ENCODE measurements at regions not wholly inside any gene's neighbourhood (a gene's known extent, or its start where the extent isn't known, plus 50 kb on each side); places are given as distances from the start of the nearest gene placed in this dataset.

DNA sequence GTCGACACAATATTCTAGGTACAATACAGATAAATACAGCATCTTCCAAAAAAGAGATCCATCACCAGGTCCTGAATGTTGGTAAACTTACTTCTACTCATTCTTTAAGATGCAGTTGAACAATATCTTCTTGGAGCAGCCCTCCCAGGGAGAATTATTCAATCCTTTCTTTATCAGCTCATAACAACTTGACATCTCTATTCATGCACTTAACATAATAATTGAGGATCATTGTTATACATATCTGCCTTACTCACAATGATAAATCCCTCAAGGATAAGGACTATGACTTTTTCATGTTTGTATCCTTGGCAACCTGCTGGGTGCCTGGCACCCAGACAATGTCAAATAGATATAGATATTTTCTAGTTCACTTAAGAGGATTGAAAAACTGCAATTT lies 219.5 kb downstream of the POU4F1 start:
- Mint-ChIP-seq H3K4me3 (ENCODE audit: unreplicated experiment) (no peak overlapping the region), H3K27ac (ENCODE audit: unreplicated experiment) (no peak overlapping the region), H3K4me1 (ENCODE audit: low read depth, unreplicated experiment) (no peaks in the 10 kb centered on the region), H3K36me3 (ENCODE audit: insufficient read depth, unreplicated experiment) (no peaks in the 10 kb centered on the region), H3K9me3 (ENCODE audit: unreplicated experiment) (no peaks in the 10 kb centered on the region), H3K27me3 (ENCODE audit: insufficient read depth, unreplicated experiment) (peaks cover 5% of the 10 kb centered on the region)
- intact Hi-C loops (cut with micrococcal nuclease; ENCODE audit: unreplicated experiment) = no loop called here
- no peaks in the 10 kb centered on the region for H3K4me1 ChIP-seq
- no peaks in the 10 kb centered on the region; the same call in 1 of the 2 replicates for H3K27me3 ChIP-seq (replicated peaks; ENCODE audit: control insufficient read depth, insufficient read depth, low read length)
- ChIA-PET POLR2A (no interaction called here), CTCF (no interaction called here)
- no peak overlapping the region for H3K4me3 ChIP-seq (ENCODE audit: low read depth, low read length)
- TF ChIP-seq, protein P1, sequence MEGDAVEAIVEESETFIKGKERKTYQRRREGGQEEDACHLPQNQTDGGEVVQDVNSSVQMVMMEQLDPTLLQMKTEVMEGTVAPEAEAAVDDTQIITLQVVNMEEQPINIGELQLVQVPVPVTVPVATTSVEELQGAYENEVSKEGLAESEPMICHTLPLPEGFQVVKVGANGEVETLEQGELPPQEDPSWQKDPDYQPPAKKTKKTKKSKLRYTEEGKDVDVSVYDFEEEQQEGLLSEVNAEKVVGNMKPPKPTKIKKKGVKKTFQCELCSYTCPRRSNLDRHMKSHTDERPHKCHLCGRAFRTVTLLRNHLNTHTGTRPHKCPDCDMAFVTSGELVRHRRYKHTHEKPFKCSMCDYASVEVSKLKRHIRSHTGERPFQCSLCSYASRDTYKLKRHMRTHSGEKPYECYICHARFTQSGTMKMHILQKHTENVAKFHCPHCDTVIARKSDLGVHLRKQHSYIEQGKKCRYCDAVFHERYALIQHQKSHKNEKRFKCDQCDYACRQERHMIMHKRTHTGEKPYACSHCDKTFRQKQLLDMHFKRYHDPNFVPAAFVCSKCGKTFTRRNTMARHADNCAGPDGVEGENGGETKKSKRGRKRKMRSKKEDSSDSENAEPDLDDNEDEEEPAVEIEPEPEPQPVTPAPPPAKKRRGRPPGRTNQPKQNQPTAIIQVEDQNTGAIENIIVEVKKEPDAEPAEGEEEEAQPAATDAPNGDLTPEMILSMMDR (IDR thresholded peaks at IDR 0.05; ENCODE audit: insufficient read depth in 1 of 2, low read depth in 1 of 2, low read length in 1 of 2, severe bottlenecking in 1 of 2, unreplicated experiment in 1 of 2) = no peak
- no peak for DNase-seq
- BruUV-seq (replicated peaks) = no TSS peak
- H3K9me3 ChIP-seq = no peaks in the 10 kb centered on the region
- H3K36me3 ChIP-seq (ENCODE audit: control insufficient read depth, insufficient read depth, low read length) = no peaks in the 10 kb centered on the region

- H3K27ac Mint-ChIP-seq (ENCODE audit: unreplicated experiment) = no peak overlapping the region
- no peaks in the 10 kb centered on the region for H3K9me3 Mint-ChIP-seq (ENCODE audit: unreplicated experiment)
- no peaks in the 10 kb centered on the region for H3K36me3 Mint-ChIP-seq (ENCODE audit: insufficient read depth, unreplicated experiment)
- POLR2A ChIA-PET = no interaction called here
- intact Hi-C loops (cut with micrococcal nuclease; ENCODE audit: unreplicated experiment) = no loop called here
- no peaks in the 10 kb centered on the region for H3K4me1 ChIP-seq
- H3K27me3 Mint-ChIP-seq (ENCODE audit: insufficient read depth, unreplicated experiment) = peaks cover 5% of the 10 kb centered on the region
- no peaks in the 10 kb centered on the region for H3K36me3 ChIP-seq (ENCODE audit: control insufficient read depth, insufficient read depth, low read length)
- DNase-seq = no peak
- TF ChIP-seq, protein P1 (IDR thresholded peaks at IDR 0.05; ENCODE audit: insufficient read depth in 1 of 2, low read depth in 1 of 2, low read length in 1 of 2, severe bottlenecking in 1 of 2, unreplicated experiment in 1 of 2) = no peak
- no peak overlapping the region for H3K4me3 ChIP-seq (ENCODE audit: low read depth, low read length)
- CTCF ChIA-PET = no interaction called here
- no peak overlapping the region for H3K4me3 Mint-ChIP-seq (ENCODE audit: unreplicated experiment)
- H3K9me3 ChIP-seq = no peaks in the 10 kb centered on the region
- no TSS peak for BruUV-seq (replicated peaks)
- H3K4me1 Mint-ChIP-seq (ENCODE audit: low read depth, unreplicated experiment) = no peaks in the 10 kb centered on the region
- no peaks in the 10 kb centered on the region for H3K27me3 ChIP-seq (replicated peaks; ENCODE audit: control insufficient read depth, insufficient read depth, low read length)
Measured at GRCh38 chr13:78383071-78383484, 220.3 kb downstream of the POU4F1 start.

DNA sequence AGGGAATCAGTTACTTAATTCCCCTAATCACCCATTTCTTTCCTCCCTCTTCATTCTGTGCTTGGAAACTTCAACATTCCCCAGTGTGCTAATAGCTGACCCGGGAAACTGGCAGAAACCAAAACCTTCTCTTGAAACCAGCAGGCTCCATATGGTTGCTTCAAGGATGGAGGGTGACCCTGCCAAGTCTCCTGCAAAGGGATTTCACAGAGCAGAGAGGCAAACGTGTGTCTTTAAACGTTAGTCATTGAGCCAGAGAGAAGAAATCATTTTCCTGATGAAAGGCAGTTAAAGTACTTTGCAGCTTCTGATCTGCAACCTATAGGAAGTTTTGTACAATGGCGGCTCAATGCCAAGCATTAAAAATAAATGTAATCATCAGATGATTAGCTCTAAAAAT lies 220.9 kb downstream of the POU4F1 start:
- H3K27me3 ChIP-seq (replicated peaks; ENCODE audit: control insufficient read depth, insufficient read depth, low read length) = no peaks in the 10 kb centered on the region
- BruUV-seq (replicated peaks) = no TSS peak
- Mint-ChIP-seq H3K4me1 (ENCODE audit: low read depth, unreplicated experiment) (no peaks in the 10 kb centered on the region), H3K9me3 (ENCODE audit: unreplicated experiment) (no peaks in the 10 kb centered on the region), H3K36me3 (ENCODE audit: insufficient read depth, unreplicated experiment) (no peaks in the 10 kb centered on the region), H3K4me3 (ENCODE audit: unreplicated experiment) (no peak overlapping the region), H3K27me3 (ENCODE audit: insufficient read depth, unreplicated experiment) (peaks cover 10% of the 10 kb centered on the region), H3K27ac (ENCODE audit: unreplicated experiment) (no peak overlapping the region)
- no peaks in the 10 kb centered on the region for H3K4me1 ChIP-seq
- no peaks in the 10 kb centered on the region for H3K36me3 ChIP-seq (ENCODE audit: control insufficient read depth, insufficient read depth, low read length)
- no peaks in the 10 kb centered on the region for H3K9me3 ChIP-seq
- intact Hi-C loops (cut with micrococcal nuclease; ENCODE audit: unreplicated experiment) = no loop called here
- POLR2A ChIA-PET = no interaction called here
- TF ChIP-seq, protein P1 (IDR thresholded peaks at IDR 0.05; ENCODE audit: insufficient read depth in 1 of 2, low read depth in 1 of 2, low read length in 1 of 2, severe bottlenecking in 1 of 2, unreplicated experiment in 1 of 2) = no peak
- no peak overlapping the region for H3K4me3 ChIP-seq (ENCODE audit: low read depth, low read length)
- no peak for DNase-seq
- CTCF ChIA-PET = no interaction called here
